GM18907 (cell line): ENCODE measurements at regions not wholly inside any gene's neighbourhood (a gene's known extent, or its start where the extent isn't known, plus 50 kb on each side); places are given as distances from the start of the nearest gene placed in this dataset.

ENCODE experiments used
- ATAC-seq: cut with Tn5 transposase; IDR thresholded peaks from one replicate; pipeline ENCODE4 v1.9.1; 2021; ENCODE audit warnings: mild to moderate bottlenecking, moderate library complexity; ENCODE audit not compliant: unreplicated experiment

DNA sequence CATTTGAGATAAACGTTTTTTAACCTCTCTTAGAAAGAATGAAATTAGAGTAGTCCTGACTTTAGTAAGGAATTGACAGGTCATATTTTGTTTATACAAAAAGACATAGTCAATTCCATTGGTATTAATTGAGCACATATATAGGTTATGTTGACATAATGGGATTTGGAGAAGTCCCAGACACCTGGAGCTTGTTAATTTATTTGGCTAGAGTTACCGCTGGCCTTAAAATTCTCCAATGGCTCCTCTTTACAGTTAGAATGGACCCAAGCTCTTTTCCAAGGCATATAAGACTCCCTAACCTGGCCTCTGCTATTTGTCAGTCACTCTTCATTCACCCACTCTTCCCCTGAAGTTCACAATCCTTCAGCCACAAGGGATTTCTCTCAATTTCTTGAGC, 221.3 kb downstream of the CBLN4 start:
- ATAC-seq, result no peak

- no peak for ATAC-seq
Observed at GRCh38 chr20:55783381-55783780, 221.9 kb downstream of the CBLN4 start.

DNA sequence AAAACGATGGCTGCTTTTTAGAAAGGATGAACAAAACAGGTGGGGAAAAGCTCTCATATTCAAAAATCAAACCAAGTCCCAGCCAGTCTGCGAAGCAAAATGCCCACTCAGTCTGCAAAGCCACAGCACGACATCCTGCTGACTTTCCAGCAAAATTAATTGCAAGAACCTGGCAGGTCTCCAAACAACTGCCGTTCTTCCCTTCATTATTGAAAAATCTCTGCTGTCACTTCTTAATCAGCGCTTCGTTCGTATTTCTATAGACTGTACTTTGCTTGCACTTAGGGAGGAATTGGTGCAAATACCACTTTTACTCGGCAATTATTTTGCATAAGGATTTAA, 222.4 kb downstream of the CBLN4 start:
- ATAC-seq, result no peak

DNA sequence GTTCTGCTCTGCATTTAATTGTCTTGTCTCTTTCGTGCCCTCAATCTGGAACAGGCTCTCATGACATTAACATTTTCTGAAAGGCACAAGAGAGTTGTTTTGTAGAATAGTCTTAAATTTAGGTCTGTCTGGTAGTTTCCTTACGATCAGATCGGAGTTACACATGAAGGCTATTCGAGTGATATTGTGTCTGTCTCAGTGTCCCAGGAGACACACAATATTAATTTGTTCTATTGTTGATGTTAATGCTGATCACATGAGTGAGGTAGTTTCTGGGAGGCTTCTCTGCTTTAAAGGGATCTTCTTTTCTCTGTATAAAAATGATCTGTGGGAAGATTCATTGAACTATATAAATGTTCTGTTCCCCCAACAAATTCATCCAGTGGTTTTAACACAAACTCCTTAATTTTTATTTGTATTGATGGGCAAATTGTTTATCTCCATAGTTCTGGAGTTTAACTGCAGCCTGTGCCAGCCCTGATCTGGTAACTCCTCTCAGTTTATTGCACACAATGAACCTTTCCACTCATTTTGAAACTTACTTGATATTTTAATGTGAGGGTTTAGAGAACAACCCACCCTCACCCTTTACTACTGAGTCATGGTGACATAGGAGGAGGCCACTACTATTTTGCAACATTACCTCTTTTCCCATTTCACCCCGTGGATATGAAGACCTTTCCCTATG, 223.0 kb downstream of the CBLN4 start:
- no peak for ATAC-seq

- no peak for ATAC-seq
Observed at GRCh38 chr20:55778796-55779195, 226.5 kb downstream of the CBLN4 start.

GRCh38 chr20:55777641-55778040, 227.7 kb downstream of the CBLN4 start:
- ATAC-seq, result no peak

- ATAC-seq, result no peak
Observed at GRCh38 chr20:55776176-55776575, 229.1 kb downstream of the CBLN4 start.

- no peak for ATAC-seq
Observed at GRCh38 chr20:55774628-55775027, 230.7 kb downstream of the CBLN4 start.

GRCh38 chr20:55761797-55762196, 243.5 kb downstream of the CBLN4 start:
- ATAC-seq, result no peak

DNA sequence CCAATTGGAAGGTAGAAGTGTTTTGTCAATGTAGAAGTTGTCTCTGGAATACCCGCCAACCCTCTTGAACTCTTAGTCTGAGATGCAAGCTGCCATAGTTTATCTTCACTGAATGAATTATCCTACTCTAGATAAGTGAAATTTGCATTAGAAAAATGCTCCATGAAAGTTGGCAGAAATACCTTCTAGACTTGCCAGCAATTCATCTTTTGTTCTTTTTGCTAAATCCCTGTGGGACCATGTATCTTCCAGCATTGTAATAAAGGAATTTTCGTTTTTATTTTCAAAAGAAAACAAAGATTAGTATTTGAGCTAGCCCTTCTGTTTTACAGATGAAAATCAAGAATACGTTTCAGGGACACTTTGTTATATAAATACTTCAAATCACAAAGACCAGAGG, 244.2 kb downstream of the CBLN4 start:
- no peak for ATAC-seq

GRCh38 chr20:55760586-55760985, 244.7 kb downstream of the CBLN4 start:
- ATAC-seq, result no peak

DNA sequence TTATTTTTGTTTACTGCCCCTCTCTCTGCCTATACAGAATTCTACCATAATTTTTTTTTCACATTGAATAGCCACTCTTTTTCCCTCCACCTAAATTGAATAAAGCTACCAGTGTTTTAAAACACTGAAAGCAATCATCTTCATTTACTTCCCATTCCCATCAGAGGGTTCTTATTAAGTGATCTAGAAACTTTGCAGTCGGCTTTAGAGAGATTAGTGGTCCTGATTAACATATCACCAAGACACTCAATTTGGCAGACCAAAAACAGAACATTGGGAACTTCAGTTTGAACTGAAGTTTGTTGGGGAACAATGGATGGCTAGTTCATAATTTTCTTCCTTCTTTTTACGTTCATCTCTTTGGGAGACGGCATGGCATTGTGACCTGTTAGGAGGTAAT, 249.5 kb downstream of the CBLN4 start:
- ATAC-seq, result no peak

GRCh38 chr20:55755411-55755810, 249.9 kb downstream of the CBLN4 start:
- ATAC-seq, result no peak

DNA sequence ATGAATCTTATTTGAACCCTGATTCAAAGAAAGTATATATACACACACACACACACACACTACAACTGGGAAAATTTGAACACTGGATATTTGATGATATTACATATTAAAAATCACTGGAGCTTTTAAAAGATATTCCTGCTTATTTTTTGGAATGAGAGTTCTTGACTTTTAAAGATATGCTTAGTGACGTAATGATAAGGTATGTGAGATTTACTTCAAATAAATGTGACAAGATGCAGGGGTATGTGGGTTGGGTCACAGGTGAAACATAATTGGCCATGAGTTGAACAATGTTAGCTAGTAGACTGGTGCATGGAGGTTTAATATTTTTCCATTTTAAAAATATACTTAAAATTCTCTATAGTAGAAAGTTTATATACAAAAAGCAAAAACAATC, 258.6 kb downstream of the CBLN4 start:
- ATAC-seq, result no peak

GRCh38 chr20:55745840-55746239, 259.5 kb downstream of the CBLN4 start:
- ATAC-seq, result no peak

GRCh38 chr20:55744896-55745295, 260.4 kb downstream of the CBLN4 start:
- ATAC-seq, result no peak

DNA sequence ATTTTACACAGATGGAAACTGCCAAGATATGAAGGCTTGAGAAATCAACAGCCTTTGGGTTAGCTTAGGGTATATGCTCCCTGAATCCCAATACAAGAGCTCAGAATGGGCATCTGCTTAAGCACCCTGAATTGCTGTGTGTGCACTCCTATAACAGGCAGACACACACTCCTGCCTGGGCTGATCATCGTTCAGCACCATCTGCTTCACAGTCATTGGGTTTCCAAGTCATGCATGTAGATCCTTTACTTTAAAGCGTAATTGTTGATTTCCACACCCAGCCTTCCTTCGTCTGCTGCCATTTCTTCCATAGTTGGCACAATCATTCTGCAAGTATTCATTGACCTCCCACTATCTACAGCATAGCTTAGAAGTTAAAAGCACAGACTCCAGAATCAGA, 263.5 kb downstream of the CBLN4 start:
- ATAC-seq, result no peak

DNA sequence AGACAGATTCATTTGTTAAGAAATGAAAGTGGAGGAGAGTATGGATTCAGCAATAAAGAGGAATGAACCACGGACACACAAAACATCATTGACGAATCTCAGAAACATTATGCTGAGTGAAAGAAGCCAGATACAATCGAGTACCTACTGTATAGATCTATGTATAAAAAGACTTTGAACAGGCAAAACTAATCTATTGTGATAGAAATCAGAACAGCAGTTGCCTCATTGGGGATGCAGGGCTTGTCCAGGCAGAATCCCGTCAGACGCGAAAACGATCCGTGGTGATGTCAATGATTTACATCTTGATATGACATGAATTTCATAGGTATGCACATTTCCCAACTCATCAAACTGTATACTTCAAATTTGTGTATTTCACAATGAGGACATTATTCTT, 265.2 kb downstream of the CBLN4 start:
- ATAC-seq, result no peak

- ATAC-seq, result no peak
Observed at GRCh38 chr20:55730321-55730720, 275.0 kb downstream of the CBLN4 start.

GRCh38 chr20:55714736-55715135, 290.6 kb downstream of the CBLN4 start:
- ATAC-seq, result no peak

GRCh38 chr20:55714082-55714481, 291.2 kb downstream of the CBLN4 start:
- no peak for ATAC-seq

DNA sequence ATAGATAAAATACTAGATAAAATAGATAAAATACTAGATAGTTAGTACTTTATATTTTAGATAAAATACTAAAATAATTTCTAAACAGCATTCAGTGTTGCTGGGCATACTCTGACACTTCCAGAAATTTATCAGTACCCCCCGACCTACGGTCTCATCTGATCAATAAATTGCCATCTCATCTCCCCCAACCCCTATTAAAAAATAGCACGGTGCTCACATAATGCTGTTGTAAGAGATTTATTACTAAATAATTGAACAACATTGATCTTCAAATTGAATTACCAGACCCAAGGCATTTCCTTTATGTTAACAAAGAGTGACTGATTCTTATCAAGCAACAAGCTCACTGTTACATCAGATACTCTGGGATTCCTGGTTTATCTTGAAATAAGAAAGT, 300.9 kb downstream of the CBLN4 start:
- no peak for ATAC-seq

- ATAC-seq, result no peak
Observed at GRCh38 chr20:55701467-55701866, 303.9 kb downstream of the CBLN4 start.
